ENCODE measurements at regions not wholly inside any gene's neighbourhood (a gene's known extent, or its start where the extent isn't known, plus 50 kb on each side); places are given as distances from the start of the nearest gene placed in this dataset.

DNA sequence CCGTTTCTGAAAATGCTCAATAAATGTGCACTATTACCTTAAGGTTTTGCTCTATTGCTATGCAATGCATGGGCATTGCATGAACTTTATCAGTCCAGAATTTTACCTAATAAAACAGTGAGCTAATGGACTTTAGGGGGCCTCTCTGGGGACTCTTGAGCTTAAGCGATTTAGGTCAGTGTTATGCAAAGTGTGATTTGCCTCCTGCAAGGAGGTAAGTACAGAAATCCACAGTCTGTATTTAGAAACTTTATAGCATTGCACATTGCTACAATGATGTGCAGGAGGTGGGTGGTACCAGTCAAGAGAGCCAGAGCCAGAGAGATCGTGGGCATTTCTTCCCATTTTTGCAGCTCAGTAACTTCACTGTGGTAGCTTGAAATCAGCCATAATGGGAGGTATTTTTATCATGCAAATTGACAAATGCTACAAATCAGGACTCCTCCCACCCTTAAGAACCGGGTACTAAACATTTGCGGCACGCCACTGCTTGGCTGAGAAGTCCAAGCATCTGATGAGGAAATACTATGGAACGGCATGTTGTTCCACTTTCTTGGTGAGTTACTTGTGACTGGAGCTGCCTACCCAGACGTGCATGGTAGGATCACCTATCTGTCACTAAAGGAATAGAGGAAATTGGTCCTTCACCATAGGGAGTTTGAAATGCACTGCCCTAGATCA lies 174.6 kb upstream of the PGRMC2 start:
- no peaks in the 10 kb centered on the region for H3K36me3 Mint-ChIP-seq
- no peaks in the 10 kb centered on the region for H3K9me3 Mint-ChIP-seq
- TF ChIP-seq, protein P1, sequence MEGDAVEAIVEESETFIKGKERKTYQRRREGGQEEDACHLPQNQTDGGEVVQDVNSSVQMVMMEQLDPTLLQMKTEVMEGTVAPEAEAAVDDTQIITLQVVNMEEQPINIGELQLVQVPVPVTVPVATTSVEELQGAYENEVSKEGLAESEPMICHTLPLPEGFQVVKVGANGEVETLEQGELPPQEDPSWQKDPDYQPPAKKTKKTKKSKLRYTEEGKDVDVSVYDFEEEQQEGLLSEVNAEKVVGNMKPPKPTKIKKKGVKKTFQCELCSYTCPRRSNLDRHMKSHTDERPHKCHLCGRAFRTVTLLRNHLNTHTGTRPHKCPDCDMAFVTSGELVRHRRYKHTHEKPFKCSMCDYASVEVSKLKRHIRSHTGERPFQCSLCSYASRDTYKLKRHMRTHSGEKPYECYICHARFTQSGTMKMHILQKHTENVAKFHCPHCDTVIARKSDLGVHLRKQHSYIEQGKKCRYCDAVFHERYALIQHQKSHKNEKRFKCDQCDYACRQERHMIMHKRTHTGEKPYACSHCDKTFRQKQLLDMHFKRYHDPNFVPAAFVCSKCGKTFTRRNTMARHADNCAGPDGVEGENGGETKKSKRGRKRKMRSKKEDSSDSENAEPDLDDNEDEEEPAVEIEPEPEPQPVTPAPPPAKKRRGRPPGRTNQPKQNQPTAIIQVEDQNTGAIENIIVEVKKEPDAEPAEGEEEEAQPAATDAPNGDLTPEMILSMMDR (conservative IDR thresholded peaks at IDR 0.05), result no peak
- H3K4me1 Mint-ChIP-seq (ENCODE audit: unreplicated experiment), result peaks cover 4% of the 10 kb centered on the region
- no peak overlapping the region for H3K4me3 Mint-ChIP-seq
- peaks cover 3% of the 10 kb centered on the region for H3K27me3 Mint-ChIP-seq
- no peak for DNase-seq (ENCODE audit: extremely low spot score, unreplicated experiment)
- no peak overlapping the region for H3K27ac Mint-ChIP-seq

DNA sequence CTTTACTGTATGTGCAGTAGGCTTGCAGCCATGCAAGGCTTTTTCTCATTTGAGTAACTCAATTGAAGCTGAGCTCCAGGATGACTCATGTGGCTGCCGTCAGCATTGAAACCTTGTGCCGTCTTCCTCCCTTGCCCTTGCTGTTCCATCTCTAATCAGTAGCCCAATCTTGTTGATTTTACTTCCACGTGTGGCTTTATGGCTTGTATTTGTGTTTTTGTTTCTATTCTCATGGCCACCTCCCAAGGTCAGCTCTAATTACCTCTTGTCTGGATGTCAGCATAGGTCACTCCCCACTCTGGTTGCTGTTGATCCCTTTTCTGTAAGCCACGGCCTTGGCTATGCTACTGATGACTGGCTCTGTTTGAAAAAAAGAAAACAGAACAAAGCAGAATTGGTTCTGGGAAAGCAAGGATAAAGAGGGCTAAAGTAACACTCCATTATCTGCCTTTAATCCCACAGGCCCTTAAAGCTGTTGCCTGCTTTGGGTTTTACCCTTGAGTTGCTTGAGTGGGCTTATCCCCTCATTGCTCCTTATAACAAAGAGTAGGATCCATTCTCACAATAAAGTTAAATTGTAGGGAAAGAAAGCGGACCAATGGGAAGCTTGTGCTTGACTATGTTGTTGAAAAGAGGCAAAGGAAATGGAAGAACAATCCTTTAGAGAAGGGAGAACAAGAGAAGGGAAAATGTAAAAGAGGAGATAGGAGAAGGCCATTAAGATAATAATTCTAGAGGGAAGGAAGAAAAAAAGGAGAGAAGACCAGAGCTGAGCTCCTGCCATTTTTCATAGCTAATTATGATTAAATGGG lies 173.9 kb upstream of the PGRMC2 start:
- Mint-ChIP-seq H3K27me3 (peaks cover 3% of the 10 kb centered on the region), H3K36me3 (no peaks in the 10 kb centered on the region), H3K4me3 (no peak overlapping the region), H3K9me3 (no peaks in the 10 kb centered on the region), H3K4me1 (ENCODE audit: unreplicated experiment) (peaks cover 4% of the 10 kb centered on the region), H3K27ac (no peak overlapping the region)
- TF ChIP-seq, protein P1 (conservative IDR thresholded peaks at IDR 0.05), result no peak
- no peak for DNase-seq (ENCODE audit: extremely low spot score, unreplicated experiment)

DNA sequence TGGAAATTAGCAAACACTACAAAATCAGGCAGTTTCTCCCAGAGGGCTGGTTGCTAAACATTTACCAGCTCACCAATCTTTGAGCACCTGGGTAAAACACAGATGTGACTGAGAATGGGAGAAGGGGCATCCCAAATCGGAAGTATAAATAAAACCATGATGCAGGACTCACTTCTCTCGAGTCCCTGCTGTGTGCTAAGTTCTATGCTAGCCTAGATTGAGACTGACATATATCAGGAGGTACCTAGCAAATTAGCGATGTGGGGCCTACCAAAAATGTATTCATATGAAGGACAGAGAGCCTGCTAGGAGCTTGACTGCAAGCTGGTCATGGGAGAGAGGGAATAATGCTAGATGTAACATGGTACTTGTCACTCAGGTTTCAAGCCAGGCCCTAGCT lies 171.9 kb upstream of the PGRMC2 start:
- Mint-ChIP-seq H3K36me3 (no peaks in the 10 kb centered on the region), H3K4me3 (no peak overlapping the region), H3K27me3 (peaks cover 5% of the 10 kb centered on the region), H3K4me1 (ENCODE audit: unreplicated experiment) (peaks cover 10% of the 10 kb centered on the region), H3K9me3 (no peaks in the 10 kb centered on the region), H3K27ac (no peak overlapping the region)
- TF ChIP-seq, protein P1 (conservative IDR thresholded peaks at IDR 0.05), result no peak
- no peak for DNase-seq (ENCODE audit: extremely low spot score, unreplicated experiment)

DNA sequence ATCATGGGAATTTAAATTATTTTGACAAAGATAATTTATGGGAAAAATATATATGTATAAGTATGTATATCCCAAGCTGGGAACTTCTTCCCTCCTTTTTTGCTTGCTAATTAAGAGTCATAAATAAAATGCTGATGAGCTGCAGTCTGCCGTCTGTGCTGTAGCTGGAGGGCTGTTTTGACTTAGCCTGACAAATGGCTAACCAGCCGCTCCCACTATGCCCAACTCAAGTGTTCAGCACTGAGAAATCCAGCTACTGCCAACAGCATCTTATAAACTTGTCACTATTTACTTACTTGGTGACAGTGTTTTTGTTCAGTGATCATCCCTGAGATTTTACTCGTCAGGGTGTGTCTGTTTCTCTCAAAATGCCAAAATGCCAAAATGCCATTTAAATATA lies 171.2 kb upstream of the PGRMC2 start:
- TF ChIP-seq, protein P1 (conservative IDR thresholded peaks at IDR 0.05), result no peak
- Mint-ChIP-seq H3K9me3 (no peaks in the 10 kb centered on the region), H3K36me3 (no peaks in the 10 kb centered on the region), H3K27ac (no peak overlapping the region), H3K4me3 (no peak overlapping the region), H3K4me1 (ENCODE audit: unreplicated experiment) (peaks cover 16% of the 10 kb centered on the region), H3K27me3 (peaks cover 9% of the 10 kb centered on the region)
- DNase-seq (ENCODE audit: extremely low spot score, unreplicated experiment), result no peak

DNA sequence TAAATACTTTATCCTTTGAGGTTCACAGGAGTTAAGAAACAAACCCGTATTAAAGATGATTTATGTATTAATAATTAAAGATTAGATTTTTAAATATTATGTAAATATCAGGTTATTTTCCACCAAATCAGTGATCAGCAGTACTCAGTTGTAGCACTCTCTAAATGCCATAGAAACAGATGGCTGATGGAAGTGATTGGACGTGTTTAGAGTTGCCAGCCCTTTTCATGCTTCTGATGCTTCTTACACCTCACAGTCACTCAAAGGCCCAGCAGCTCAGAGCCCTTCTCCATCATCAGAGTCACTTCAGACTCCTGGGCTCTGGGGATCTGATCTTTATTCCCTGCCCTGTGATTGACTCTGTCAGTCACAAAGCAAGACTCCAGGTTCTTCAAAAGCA lies 170.1 kb upstream of the PGRMC2 start:
- H3K4me1 Mint-ChIP-seq (ENCODE audit: unreplicated experiment), result peaks cover 16% of the 10 kb centered on the region
- no peak overlapping the region for H3K4me3 Mint-ChIP-seq
- H3K9me3 Mint-ChIP-seq, result no peaks in the 10 kb centered on the region
- peaks cover 9% of the 10 kb centered on the region for H3K27me3 Mint-ChIP-seq
- no peak overlapping the region for H3K27ac Mint-ChIP-seq
- TF ChIP-seq, protein P1 (conservative IDR thresholded peaks at IDR 0.05), result no peak
- no peaks in the 10 kb centered on the region for H3K36me3 Mint-ChIP-seq
- no peak for DNase-seq (ENCODE audit: extremely low spot score, unreplicated experiment)

Data from type B pancreatic cell (in vitro differentiated cells).